ENCODE measurements at regions not wholly inside any gene's neighbourhood (a gene's known extent, or its start where the extent isn't known, plus 50 kb on each side); places are given as distances from the start of the nearest gene placed in this dataset.

DNA sequence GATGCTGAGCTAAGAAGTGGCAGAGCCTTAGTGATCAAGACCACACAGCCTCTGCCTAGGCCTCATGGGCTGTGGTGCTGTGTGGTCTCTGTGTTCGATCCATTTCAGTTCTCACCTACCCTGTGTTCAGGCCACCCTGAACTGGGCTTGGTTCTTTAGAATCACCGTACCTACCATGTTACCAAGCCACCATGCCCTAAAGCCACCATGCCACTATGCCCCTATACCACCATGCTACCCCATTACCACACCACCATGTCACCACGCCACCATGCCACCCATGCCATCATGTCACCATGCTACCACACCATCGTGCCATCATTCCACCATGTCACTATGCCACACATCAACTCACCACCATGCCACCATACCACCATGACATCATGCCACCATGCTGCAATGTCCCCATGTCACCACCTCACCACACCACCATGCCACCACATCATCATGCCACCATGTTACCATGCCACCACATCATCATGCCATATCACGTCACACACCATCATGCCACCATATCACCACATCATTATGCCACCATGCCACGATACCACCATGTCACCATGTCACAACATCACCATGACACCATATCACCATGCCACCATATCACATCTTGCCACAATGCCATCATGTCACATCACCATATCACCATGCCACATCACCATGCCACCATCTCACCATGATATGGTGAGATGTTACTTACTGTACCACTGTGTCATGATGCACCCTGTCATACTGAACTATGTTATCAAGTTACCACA, 191.0 kb upstream of the ARL4C start:
- TF ChIP-seq, protein P1, sequence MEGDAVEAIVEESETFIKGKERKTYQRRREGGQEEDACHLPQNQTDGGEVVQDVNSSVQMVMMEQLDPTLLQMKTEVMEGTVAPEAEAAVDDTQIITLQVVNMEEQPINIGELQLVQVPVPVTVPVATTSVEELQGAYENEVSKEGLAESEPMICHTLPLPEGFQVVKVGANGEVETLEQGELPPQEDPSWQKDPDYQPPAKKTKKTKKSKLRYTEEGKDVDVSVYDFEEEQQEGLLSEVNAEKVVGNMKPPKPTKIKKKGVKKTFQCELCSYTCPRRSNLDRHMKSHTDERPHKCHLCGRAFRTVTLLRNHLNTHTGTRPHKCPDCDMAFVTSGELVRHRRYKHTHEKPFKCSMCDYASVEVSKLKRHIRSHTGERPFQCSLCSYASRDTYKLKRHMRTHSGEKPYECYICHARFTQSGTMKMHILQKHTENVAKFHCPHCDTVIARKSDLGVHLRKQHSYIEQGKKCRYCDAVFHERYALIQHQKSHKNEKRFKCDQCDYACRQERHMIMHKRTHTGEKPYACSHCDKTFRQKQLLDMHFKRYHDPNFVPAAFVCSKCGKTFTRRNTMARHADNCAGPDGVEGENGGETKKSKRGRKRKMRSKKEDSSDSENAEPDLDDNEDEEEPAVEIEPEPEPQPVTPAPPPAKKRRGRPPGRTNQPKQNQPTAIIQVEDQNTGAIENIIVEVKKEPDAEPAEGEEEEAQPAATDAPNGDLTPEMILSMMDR (conservative IDR thresholded peaks at IDR 0.05; ENCODE audit: low read length) = no peak
- TF ChIP-seq EZH2phosphoT487 (IDR thresholded peaks at IDR 0.05; ENCODE audit: borderline replicate concordance) = no peak
- H3K4me2 ChIP-seq (ENCODE audit: low read depth, low read length, poor library complexity, severe bottlenecking) = no peak overlapping the region
- H3K4me1 ChIP-seq (ENCODE audit: insufficient read depth, low read length, poor library complexity, severe bottlenecking) = peaks cover 44% of the 10 kb centered on the region

DNA sequence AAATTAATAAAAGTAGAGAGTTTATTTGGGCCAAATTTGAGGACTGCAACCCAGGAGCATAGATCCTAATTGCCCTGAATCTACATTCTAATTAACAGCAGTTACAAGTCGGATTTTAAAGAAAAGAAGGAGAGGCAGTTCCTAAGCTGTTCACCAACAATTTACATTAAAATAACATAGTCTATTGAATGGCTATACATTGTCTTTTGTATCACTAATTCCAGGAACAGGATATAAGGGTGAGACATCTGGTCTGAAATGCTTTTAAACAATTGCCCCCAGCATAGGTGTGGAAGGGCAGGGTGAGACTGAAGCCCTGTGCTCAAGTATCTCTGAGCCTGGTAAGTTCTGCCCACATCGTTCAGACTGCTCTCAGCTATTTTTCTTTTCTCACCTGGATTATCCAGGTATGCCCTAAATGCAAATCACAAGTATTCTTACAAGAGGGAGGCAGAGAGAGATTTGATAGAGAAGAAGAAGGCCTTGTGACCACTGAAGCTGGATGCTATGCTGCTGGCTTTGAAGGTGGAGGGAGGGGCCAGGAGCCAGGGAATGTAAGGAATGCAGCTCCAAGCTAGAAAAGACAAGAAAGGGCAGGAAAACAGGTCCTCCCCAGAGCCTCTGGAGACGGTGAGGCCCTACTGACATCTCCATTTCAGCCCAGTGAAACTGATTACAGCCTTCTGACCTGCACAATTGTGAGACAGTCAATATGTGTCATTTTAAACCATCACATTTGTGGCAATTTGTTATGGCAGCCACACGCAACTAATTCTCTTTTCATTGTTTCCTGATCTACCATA, 189.4 kb upstream of the ARL4C start:
- H3K9me2 ChIP-seq (replicated peaks; ENCODE audit: low read depth, low read length) = no peaks in the 10 kb centered on the region
- no peak overlapping the region for H2AFZ ChIP-seq (ENCODE audit: low read length)
- H3K79me2 ChIP-seq (ENCODE audit: insufficient read depth, low read length) = no peaks in the 10 kb centered on the region
- H3K9ac ChIP-seq (ENCODE audit: low read depth, low read length, poor library complexity, severe bottlenecking) = no peak overlapping the region
- H3K4me1 ChIP-seq (ENCODE audit: insufficient read depth, low read length, poor library complexity, severe bottlenecking) = peaks cover 30% of the 10 kb centered on the region
- H4K20me1 ChIP-seq (ENCODE audit: insufficient read depth, low read length, poor library complexity, severe bottlenecking) = no peaks in the 10 kb centered on the region
- TF ChIP-seq, protein P1 (conservative IDR thresholded peaks at IDR 0.05; ENCODE audit: low read length) = no peak
- no peak for TF ChIP-seq EZH2phosphoT487 (IDR thresholded peaks at IDR 0.05; ENCODE audit: borderline replicate concordance)
- H3K9me3 ChIP-seq (ENCODE audit: insufficient read depth, low read depth, low read length) = no peaks in the 10 kb centered on the region
- H3K4me3 ChIP-seq (ENCODE audit: low read length, poor library complexity, severe bottlenecking) = no peak overlapping the region
- H3K27me3 ChIP-seq (ENCODE audit: insufficient read depth, low read length, poor library complexity, severe bottlenecking) = no peaks in the 10 kb centered on the region
- H3K36me3 ChIP-seq (ENCODE audit: insufficient read depth, low read length) = no peaks in the 10 kb centered on the region
- H3F3A ChIP-seq (ENCODE audit: low read depth) = no peaks in the 10 kb centered on the region
- no peak overlapping the region for H3K4me2 ChIP-seq (ENCODE audit: low read depth, low read length, poor library complexity, severe bottlenecking)

More for the DNA sequence above, 191.0 kb upstream of the ARL4C start:
- no peak overlapping the region for H2AFZ ChIP-seq (ENCODE audit: low read length)
- H3K9me2 ChIP-seq (replicated peaks; ENCODE audit: low read depth, low read length) = no peaks in the 10 kb centered on the region
- H3K9me3 ChIP-seq (ENCODE audit: insufficient read depth, low read depth, low read length) = no peaks in the 10 kb centered on the region
- no peaks in the 10 kb centered on the region for H3K36me3 ChIP-seq (ENCODE audit: insufficient read depth, low read length)
- no peaks in the 10 kb centered on the region for H3F3A ChIP-seq (ENCODE audit: low read depth)
- H3K79me2 ChIP-seq (ENCODE audit: insufficient read depth, low read length) = no peaks in the 10 kb centered on the region
- H4K20me1 ChIP-seq (ENCODE audit: insufficient read depth, low read length, poor library complexity, severe bottlenecking) = no peaks in the 10 kb centered on the region
- no peaks in the 10 kb centered on the region for H3K27me3 ChIP-seq (ENCODE audit: insufficient read depth, low read length, poor library complexity, severe bottlenecking)
- H3K4me3 ChIP-seq (ENCODE audit: low read length, poor library complexity, severe bottlenecking) = no peak overlapping the region
- H3K9ac ChIP-seq (ENCODE audit: low read depth, low read length, poor library complexity, severe bottlenecking) = no peak overlapping the region

DNA sequence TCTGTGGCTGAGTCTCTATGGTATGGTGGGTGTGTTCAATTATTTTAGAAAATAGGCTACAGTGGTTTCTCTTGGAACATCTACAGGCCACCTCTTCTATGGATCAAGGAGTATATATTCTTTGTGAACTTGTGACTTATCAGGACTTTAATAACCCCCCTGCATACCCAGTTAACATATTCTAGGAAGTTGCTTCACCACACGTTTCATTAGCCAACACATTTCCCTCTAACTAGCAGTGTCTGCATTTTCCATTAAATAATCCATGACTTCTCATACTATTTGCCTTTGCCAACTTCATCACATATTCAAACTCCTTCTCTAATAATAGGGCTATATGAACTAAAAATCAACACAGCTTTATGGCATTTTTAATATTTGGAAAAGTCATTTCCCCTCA, 187.6 kb upstream of the ARL4C start:
- TF ChIP-seq EZH2phosphoT487 (IDR thresholded peaks at IDR 0.05; ENCODE audit: borderline replicate concordance) = no peak
- TF ChIP-seq, protein P1 (conservative IDR thresholded peaks at IDR 0.05; ENCODE audit: low read length) = no peak
- Histone ChIP-seq H3K9ac (ENCODE audit: low read depth, low read length, poor library complexity, severe bottlenecking) (no peak overlapping the region), H3K4me1 (ENCODE audit: insufficient read depth, low read length, poor library complexity, severe bottlenecking) (peaks cover 13% of the 10 kb centered on the region), H3K27me3 (ENCODE audit: insufficient read depth, low read length, poor library complexity, severe bottlenecking) (no peaks in the 10 kb centered on the region), H3K9me2 (replicated peaks; ENCODE audit: low read depth, low read length) (no peaks in the 10 kb centered on the region), H3K79me2 (ENCODE audit: insufficient read depth, low read length) (no peaks in the 10 kb centered on the region), H3K36me3 (ENCODE audit: insufficient read depth, low read length) (no peaks in the 10 kb centered on the region), H4K20me1 (ENCODE audit: insufficient read depth, low read length, poor library complexity, severe bottlenecking) (no peaks in the 10 kb centered on the region), H2AFZ (ENCODE audit: low read length) (0 out of 2 replicates have a peak overlapping the region, but pooled peaks have one; percentile 24), H3K9me3 (ENCODE audit: insufficient read depth, low read depth, low read length) (no peaks in the 10 kb centered on the region), H3K4me2 (ENCODE audit: low read depth, low read length, poor library complexity, severe bottlenecking) (no peak overlapping the region), H3F3A (ENCODE audit: low read depth) (no peaks in the 10 kb centered on the region), H3K4me3 (ENCODE audit: low read length, poor library complexity, severe bottlenecking) (no peak overlapping the region)

Data from Loucy (cell line).